Inflammatory macrophage (primary cell): ENCODE measurements at regions not wholly inside any gene's neighbourhood (a gene's known extent, or its start where the extent isn't known, plus 50 kb on each side); places are given as distances from the start of the nearest gene placed in this dataset.

Experiments used
- DNase-seq, 2 donors: peaks; one replicate each; pipeline ENCODE4 v3.0.0-alpha.2; 2020 to 2022

DNA sequence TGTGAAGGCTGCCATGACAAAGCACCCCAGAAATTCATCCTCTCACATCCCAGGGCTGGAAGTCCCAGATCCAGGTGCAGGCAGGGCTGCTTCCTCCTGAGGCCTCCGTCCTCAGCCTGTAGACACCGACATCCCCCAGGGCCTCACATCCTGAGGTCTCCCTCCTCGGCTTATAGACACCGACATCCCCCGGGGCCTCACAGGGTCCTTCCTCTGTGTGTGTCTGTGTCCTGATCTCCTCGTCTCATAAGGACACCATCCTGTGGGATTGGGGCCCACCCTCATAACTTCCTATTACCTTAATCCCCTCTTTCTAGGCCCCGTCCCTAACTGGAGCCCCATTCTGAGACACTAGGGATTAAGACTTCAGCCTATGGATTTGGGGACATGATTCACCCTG, 92.0 kb upstream of the SNTG2 start:
- DNase-seq = no peak

DNA sequence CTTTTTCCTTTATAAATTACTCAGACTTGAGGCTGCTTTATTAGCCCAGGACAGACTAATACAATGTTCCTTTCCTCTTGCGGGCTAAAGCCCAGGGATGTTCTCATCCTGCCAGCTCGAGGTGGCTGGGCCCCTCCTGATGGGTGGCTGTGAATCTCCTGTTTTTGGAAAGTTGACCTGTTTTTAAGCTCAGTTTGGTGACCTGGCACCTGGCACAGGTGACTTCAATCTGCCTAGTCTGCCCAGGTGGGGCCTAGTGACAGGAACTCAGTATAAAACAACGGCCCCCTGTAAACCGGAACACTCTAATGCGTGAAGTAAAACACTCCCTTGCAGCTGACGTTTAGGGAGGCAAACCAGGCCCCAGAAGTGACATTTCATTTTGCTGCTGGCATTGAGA, 92.7 kb upstream of the SNTG2 start:
- no peak for DNase-seq

DNA sequence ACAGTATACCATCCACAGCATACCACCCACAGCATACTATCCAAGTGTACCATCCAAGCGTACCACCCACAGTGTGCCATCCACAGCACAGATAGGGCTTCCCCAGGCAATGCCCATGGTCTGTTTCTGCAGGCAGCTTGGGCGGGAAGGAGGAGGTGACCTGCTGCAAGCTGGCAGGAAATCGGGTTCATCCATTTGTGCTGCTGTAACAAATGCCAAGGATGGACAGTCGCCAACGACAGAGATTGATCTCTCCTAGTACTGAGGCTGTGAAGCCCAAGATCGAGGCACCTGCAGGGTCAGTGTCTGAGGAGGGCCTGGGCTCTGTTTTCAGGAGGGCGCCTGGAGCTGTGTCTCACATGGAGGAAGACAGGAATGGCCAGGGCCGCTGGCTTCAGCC, 93.6 kb upstream of the SNTG2 start:
- no peak for DNase-seq

DNA sequence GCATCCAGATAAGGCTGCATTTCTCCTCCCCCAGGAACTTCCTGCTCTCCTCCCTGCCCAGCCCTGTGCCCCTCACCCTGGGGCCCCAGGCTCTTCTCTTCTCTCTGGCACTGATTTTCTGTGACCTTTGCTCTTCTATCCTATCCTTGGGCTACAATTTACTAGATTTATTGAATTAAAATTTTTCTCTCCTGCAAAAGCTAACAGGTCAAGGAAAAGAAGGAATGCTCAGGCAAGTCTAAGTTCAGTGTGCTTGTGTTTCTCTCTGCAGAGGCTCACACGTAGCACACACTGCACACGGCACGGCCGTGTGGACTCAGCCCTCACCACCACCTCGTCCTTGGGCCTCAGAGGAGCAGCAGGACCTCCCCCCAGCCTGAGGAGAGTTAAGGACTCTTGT, 94.2 kb upstream of the SNTG2 start:
- DNase-seq = no peak

DNA sequence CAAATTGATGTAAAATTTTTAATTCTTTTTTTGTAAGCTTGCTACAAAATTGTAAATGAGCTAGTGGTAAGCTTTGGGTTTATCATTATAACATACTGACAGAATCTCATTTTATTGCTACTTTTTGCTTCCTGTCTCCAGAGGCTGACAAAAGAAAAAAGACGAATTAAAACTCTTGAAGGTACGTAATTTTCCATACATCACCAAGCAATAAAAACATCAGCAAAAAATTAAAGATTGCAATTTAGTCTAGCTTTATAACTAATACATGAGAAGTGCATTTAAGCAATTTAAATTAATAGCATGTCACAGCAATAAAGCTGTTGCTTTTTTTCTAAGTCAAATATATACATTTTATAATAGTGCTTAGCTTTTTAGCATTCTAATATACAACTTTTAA, 94.6 kb upstream of the SNTG2 start:
- DNase-seq = no peak

DNA sequence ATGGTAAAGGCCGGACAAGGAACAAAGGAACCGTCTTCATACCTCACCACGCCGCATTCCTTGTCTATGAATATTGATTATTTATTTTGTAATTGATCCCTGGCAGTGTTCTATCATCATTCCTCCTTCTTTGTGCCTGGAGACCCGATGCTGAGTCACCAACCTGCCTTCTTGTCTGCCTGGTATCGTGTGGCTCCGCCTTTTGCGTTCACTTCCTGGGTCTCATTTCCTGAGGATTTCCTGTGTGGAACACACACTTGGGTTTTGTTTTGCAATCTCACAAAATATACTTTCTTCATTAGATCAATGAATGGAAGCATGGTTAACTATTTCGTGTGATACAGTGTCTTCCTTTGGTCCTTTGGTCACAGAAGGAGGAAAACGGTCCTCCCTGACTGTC, 95.5 kb upstream of the SNTG2 start:
- DNase-seq = no peak

DNA sequence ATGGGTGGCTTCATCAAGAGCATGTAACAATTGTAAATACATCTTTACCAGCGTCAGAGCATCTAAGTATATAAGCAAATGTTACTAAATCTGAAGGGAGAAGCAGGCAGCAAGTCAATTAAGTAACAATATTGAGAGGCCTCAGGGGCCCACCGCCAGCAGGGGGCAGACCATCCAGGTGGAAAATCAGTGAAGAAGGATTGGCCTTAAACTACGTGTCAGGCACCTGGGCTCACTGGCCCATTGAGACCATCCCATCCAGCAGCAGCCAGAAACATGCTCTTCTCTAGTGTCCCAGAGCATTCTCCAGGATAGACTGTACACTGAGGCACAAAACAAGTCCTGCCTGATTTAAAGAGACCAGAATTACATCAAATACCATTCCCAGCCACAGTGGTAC, 96.2 kb upstream of the SNTG2 start:
- DNase-seq = no peak

DNA sequence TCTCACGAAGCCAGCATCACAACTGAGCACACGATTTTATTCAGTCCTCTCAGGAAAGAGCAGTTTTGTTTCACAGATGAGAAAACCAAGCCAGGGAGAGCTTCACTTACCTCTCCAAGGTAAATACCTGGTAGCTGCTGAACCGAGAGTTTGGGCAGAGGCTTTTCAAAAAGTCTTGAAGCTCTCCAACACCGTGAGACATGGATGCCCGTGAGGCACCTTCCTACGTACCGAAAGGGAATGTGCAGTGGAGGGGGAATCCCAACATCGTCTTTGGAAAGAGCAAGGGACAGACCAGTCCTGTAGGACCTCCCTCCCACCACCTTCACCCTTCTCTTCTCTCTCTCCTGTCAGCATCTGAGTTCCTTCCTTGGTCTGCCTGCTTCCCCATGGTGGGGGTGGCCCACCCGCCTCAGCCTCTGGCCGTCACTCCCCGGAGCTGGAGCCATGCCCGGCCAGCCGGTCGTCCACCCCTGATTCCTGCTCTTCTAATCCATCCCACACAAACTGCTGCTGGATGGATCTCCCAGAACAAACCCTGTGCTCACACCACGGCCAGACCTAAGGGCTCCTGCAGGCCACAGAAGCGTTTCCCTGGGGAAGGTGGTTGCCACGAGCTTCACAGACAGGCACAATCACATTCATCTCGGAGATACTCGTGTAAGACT, 97.3 kb upstream of the SNTG2 start:
- no peak for DNase-seq

DNA sequence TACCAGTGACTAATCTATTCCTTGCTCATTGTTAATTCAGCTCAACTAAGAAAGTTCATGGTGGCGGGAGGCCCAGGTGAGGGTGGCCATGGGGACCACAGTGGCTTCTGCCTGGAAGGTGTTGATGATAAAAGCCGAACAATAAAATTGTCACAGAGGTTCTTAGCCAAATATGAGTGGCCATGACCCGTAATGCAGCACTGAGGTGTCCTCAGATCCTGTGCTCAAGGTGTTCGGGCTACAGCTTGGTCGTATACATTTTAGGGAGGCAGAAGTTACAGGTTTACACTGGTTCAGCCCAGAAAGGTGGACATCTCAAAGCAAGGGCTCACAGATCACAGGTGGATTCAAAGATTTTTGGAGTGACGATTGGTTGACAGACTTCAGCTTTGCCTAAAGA, 98.5 kb upstream of the SNTG2 start:
- no peak for DNase-seq

DNA sequence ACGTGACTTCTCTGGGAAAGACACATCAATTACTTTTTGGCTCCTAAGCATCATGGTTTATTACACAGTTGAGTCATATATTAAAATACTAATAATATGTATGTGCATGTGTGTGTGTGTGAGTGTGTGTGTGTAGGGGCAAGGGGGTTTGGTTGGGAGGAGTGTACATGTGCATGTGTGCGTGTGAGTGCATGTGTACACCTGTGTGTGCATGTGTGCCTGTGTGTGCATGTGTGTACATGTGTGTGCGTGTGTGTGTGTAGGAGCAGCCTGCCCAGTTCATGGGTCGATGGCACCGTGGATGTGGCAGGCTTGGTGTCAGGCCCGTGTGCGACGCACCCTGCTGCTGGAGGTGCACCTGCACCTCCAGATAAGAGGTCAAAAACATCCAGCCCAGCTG, 99.0 kb upstream of the SNTG2 start:
- no peak for DNase-seq

DNA sequence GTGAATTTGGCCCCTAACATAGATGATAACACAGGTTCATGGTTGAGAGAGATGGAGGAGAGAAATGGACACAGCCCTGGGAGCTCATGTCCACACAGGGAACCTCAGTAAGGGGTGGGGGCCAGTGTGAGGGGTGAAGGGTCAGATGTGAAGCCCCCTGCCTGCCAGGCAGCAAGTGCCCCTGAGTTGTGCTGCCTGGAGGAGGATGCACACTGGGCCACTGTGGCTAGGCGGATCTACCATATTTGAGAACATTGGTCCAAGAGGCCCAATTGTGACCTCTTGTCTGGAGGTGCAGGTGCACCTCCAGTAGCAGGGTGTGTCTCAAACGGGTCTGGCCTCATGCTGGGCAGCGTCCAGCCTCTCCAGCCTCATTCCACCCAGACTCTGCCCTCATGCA, 99.6 kb upstream of the SNTG2 start:
- DNase-seq = no peak

DNA sequence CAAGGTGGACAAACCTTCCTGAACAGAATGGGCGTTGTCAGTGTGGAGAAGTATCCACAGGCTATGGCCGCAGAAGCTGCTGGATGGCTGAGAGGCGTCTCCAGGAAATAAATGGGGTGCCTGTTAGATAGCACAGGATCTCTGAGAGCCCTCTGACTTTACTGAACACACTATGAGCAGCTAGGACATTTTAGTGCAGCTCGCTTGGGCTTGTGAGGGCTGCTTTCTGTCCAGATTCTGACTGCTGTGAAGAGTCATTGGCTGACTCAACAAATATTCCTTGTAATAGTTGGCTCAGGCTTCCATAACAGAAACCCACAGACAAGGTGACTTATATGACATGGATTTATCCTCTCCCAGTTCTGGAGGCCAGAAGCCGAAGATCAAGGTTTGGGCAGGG, 100.2 kb upstream of the SNTG2 start:
- no peak for DNase-seq

DNA sequence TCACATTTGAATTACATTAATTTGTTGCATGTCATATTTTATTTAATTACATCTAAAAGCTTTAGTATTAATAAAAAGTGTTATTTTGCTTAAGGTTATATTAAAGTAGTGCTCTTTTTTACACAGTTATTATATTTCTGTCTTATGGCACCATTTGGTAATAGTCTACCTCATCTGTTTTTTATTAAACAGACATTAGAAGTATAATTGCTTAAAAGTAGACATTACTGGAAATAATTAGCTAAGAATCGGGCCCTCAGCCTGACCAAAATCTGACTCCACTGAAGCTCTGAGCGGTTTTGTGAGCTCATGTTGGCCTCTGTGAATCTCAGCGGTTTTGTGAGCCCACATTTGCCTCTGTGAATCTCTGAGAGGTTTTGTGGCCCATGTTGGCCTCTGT, 102.5 kb upstream of the SNTG2 start:
- no peak for DNase-seq

DNA sequence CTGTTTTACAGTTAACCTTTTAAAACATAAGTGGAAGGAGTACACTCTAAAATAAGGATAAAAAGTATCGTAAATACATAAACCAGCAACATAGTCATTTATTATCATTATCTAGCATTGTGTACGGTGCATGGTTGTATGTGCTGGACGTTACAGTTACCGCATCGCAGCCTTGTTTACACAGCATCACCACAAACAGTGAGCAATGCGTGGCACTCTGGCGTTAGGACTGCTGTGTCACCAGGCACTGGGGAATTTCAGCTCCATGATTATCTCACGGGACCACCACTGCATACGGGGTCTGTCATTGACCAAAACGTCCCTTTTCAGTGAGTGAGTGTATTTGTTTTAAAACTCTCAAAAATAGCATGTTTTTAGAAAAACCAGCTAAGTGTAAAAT, 103.0 kb upstream of the SNTG2 start:
- no peak for DNase-seq

DNA sequence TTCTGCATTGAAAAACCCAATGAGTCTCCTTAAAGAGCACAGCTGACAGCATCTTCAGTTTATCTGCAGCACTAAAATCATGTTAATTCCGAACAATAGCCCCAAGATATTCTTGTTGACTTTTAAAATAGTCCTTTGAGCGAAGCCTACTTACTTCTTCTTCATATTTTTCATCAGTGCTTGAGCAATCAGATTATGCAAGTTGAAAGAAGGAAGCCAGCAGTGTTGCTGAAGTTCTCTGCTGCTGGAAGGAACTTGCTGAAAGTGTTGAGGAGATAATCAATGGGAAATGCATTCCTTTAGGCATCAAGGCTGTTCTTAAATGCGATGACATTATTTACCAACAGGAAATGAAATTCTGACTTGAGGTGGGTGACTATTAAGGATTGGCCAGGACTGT, 105.9 kb upstream of the SNTG2 start:
- peak; percentile 40 to 51 for DNase-seq

DNA sequence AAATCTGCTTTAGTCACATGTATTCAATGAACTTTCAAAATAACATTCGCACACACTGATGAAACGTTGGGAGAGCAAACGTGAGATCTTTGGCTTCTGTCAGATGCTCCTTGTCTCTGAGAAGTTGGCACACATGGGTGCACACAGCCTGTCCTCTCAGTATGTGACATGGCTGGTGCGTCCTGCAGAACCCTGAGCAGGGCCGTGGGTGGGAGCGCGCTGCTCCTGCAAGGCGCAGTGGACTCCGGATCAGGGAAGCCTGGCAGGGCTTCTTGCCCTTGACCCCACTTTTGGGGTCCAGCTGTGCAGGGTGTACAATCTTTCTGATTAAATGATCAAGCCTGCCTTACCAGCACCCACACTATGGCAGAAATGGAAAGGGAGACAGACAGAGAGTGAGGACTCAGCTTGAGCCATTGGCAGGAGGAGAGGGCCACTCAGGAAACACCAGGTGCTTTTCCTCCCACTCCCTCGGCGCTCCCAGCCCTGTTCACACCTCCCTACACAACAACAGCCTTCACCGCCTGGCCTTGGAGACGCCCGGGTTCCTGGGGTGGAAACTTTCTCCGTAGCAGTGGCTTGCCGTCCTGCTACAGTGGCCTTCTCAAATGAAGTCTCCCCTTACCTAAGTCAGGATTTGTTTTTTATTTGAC, 108.4 kb upstream of the SNTG2 start:
- DNase-seq = no peak

DNA sequence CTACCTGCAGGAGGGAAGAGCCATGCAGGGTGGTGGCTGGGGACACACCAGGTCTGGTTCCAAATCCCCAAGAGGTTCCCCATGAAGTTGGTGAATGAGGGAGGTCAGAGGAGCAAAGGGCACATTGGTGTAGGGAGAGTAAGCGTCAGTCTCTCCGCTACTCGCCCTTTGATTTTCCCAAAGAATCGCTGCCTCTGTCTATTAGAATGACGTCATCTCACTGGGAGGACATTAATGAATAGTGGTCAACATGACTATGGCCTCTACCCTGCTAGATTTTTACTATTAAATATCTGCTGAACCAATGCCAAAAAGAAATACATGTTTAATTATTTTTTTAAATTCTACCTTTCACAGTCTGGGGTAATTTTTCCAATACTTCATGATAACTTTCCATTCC, 109.6 kb upstream of the SNTG2 start:
- no peak for DNase-seq

DNA sequence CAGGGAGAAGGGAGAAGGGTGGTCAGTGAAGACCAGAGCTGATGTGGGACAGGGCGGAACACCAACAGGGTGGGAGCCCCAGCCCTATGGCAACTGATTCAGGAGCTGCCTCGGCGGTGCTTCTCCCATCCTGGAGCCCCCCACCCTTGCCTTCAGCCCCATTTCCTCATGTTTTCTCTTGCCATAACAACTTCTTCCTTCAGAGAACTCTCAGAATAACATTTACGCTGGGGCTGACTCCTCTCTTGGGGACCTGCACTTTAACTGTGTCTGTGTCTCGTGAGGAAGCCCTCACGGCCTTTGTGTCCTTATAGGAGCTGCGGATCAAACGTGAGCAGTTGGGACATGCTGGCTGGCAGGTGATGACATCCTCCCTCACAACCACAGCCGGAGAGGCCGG, 116.4 kb upstream of the SNTG2 start:
- no peak for DNase-seq

DNA sequence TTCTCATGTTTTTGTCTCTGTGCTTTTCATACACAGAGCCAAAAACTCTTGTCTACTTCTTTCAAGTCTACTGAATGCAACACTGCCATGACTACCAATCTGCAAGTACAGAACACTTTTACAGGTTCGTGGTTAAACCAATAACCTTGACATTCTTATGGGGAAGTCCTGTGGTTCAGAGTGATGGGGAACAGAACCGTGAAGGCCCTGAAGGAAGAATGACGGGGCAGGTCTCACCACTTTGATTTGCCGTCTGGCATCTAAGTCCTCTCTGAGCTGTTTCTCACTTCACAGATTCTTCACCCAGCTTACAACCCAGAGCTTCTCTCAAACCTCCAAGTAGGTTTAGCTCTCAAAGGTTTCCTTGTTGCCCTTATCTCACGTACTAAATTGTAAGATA, 117.5 kb upstream of the SNTG2 start:
- DNase-seq = no peak

DNA sequence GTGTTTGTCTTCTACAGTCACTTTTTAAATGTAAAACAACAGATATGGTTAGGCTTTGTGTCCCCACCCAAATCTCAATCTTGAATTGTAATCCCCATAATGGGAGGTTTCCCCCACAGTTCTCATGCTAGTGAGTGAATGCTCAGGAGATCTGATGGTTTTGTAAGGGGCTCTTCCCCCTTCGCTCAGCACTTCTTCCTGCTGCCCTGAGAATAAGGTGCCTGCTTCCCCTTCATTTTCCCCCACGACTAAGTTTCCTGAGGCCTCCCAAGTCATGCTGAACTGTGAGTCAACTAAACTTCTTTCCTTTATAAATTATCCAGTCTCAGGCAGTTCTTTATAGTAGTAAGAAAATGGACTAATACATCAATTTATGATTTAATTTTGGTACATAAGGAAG, 118.0 kb upstream of the SNTG2 start:
- no peak for DNase-seq

DNA sequence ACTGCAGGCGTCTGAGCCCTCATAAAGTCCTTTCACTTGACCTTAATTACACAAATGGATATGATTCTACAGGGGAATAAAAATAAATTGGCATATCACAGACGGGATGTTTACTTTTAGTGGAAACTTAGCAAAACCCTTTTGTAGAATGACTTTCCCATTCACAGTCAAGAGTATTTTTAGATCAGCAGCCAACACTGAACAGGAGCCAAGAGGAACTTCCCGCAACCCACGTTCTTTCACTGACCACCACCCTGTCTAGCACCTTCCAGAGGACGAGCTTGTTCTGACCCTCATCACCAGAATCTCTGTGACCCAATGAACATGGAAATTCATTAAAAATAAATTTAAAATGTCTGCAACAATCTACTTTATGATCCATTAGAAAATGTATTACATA, 119.0 kb upstream of the SNTG2 start:
- no peak for DNase-seq

DNA sequence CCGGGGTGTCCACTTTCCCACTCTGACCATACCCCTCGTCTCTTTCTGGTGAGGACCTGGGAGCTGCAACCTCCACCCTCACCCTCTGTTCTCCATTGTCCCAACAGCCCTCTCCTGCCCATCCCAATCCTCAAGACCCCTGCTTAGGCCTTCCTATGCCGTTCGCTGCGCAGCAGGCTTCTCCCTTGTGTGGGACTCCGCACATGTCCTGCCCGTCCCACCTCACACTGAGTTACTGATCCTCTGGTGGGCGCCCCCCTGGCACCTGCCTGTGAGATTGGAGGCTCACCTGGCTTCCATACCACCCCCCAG, 119.5 kb upstream of the SNTG2 start:
- no peak for DNase-seq

DNA sequence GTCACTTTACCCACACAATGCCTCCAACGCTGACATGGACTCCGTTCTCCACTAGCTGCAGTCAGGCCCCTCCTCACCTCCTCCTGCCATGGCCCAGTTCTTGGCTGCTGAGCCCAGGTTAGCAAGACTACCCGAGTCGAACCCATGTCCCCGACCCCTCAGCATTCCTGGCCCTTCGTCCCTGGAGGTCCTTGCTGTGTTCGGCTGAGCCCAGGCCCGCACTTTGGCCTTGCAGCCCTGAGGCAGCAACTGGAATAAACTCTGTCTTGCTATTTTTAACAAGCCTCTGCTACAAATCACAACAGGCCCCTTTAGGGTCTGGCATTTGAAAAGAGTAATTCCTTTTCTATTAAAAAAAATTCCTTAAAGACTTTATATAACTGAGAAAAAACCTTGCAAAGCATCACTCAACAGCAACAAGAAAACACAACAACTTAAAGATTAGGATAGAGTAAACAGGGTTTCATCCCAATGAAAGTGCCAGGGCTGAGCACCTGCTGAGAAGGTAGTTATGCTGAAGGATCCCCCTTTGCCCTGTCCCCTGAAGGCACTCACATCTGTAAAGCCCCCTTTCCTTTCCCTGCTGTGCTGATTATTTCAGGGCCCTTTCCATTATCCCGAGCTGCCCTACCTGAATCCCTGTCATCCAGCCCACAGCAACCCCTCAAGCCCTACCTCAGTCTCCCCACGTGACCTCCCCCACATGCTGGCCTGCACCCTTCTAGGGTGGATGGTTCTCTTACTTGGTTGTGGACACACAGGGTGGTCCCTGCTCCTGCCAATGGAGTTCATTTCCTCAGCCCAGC, 120.0 kb upstream of the SNTG2 start:
- DNase-seq = no peak

DNA sequence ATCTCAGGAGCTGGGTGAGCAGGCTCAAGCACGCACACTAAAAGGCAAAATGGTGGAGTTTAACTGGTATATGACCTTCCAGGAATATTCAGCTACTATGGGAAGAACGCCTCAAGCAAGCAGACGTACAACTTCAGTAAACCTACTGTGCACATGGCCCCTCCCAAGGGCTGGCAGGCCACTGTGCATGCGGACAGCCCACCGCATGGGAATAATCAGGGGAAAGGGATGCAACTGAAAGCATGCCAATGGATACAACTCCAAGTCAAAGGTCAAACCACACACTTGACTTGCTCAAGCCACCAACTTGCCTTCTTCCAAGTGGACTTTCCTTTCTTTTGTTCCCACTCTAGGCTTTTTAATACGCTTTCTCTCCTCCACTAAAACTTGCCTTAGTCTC, 121.6 kb upstream of the SNTG2 start:
- DNase-seq = no peak
